NCI-H187 (cell line): ENCODE measurements at regions not wholly inside any gene's neighbourhood (a gene's known extent, or its start where the extent isn't known, plus 50 kb on each side); places are given as distances from the start of the nearest gene placed in this dataset.

Experiments
- DNase-seq, 2 experiments: peaks; one replicate each; lab custom pipeline; 2025; lab: John Stamatoyannopoulos, UW

- DNase-seq: no peak
Observed at GRCh38 chr13:29999492-30000369, 149.3 kb upstream of the UBL3 start.

DNA sequence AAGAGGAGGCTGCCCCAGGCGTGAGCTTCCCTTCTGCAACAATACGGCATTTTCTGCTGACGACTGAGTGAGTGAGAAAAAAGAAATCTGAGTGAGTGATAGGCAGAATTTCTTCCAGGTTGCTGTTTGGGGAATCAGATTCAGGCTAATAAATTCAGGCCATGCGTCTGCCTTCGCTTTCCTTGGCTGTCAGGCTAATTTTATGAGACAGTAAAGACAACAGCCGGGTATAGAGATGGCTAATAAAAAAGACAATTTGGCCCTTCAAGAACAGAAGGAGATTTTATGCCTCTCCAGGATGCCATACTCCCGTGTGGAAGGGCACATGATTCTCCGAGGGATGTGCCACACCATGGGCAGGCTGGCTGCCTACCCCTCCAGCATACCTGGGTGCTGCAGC is 145.9 kb upstream of the UBL3 start:
- no peak for DNase-seq

- no peak for DNase-seq
Observed at GRCh38 chr13:29994911-29995595, 144.6 kb upstream of the UBL3 start.

DNA sequence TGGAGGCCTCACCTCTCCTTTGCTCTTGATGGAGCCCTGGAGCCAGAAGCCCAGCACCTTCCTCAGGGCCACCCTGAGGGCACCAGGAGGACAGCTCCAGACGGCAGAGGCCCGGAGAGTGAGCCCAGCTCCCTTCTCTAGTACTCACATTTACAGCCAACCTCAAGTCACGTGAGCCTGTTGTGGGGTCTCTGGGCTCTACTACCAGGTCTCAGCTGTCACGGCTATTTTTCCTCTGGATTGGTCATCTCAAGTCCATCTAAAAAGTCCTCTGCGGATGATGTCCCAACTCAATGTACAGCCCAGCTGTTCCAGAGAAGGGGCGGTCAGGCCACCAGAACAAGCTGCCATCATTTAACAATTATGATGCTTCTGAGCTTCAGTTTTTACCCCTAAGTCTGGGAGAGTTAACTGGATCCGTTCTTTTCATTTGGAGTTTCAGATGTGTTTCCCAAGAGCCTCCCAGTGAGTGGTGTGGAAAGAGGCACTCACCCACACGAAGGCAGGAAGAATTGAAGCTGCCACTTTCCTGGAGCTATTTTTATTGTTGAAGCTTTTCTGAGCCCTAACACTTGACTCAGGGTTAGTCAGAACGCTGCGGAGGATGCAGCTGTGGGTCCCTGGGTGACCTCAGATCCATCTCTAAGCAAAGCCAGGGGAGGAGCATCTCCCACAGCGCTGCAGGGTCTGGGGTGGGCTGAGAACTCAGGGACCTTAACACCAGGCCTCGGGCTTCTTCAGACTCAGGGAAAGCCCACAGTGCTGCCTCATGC is 143.5 kb upstream of the UBL3 start:
- no peak for DNase-seq

GRCh38 chr13:29993196-29993595 is 142.8 kb upstream of the UBL3 start:
- no peak for DNase-seq

DNA sequence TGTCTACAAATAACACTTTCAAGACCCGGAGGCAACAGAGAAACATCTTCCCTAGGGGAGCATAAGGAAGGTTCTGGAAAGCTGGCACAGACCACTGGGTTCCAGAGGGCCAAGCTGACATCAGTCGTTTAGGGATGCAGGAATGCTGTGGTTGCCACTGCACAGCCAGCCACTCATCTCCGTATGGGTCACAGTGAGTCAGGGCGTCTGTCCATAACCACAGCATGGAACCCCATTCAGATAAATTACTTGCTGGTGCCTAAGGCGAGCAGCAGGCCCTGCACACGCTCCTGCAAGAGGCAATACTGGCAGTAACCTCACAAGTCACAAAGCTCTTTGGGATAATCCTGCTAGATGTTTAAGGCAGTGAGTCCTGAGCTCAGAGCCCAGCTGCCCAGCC is 140.9 kb upstream of the UBL3 start:
- DNase-seq: no peak

DNA sequence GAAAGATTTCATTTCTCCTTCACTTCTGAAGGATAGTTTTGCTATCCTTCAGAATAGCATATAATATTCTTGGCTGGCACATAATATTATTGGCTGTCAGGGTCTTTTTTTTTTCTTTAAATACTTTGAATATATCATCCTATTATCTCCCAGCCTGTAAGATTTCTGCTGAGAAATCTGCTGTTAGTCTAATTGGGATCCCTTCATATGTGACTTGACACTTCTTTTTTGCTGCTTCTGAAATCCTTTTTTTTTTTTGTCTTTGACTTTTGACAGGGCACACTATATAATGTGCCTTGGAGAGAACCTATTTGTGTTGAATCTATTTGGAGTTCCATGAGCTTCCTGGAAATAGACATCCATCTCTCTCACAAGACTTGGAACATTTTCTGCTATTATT is 136.9 kb upstream of the UBL3 start:
- DNase-seq: no peak

GRCh38 chr13:29980339-29980738 is 129.9 kb upstream of the UBL3 start:
- DNase-seq: no peak

DNA sequence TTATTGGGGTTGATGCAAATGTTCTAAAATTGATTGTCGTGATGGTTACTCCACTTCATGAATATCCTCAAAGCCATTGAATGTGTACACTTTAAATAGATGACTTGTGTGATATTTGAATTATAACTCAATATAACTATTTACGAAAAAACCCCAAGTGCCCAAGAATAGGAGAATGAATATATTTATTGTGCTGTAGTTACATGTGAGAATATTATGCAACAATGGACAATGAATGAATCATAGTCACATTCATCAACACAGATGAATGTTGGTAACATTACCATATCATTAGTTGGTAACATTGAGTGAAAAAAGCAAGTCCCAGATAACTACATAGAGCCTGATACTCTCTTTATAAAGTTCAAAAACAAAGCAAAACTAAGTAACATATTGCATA is 127.8 kb upstream of the UBL3 start:
- no peak for DNase-seq

DNA sequence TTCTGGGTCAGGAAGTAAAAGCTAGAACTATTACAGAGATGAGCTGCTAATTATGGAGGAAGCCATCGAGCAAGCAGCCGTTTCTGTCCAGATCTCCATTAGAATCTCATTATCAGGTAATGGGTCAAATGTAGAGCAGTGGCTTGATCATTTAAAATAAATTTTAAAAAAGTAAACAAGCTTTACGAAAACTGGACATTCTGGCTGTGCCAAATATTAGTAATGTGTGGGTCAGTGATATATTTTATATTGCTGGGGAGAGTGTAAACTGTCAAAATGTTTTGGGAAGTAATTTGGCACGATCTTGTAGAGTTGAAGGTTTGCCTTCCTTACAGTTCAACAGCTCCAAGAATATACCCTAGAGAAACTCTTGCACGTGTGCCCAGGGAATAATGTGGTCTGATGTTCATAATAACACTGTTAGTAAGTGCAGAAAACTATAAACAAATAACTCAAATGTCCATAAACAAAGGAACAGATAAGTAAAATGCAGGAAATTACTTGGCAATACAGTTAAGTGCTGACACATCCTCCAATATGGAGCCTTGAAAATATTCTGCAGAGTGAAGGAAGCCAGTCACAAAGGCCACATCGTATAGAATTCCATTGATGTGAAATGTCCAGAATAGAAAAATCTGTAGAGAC is 127.2 kb upstream of the UBL3 start:
- no peak for DNase-seq

DNA sequence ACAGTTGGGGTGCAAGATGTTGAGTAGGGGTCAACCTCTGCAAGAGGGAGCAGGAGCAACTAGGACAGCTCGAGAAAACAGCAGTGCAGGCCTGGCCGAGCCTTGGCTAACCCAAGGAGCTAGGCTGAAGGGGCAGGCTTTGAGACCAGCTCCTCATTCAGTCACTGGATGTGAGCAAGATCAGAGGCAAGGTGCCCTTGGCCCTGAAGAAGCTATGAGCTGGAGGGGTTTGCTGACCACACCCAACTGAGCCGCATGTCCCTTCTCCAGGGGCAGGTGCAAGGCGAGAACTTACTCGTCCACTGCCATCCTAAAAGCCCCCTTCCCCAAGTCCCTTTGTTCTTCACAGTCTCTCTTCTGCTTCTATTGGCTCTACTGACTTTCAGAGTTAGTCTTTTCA is 126.1 kb upstream of the UBL3 start:
- DNase-seq: no peak

- DNase-seq: no peak
Observed at GRCh38 chr13:29975283-29975682, 124.9 kb upstream of the UBL3 start.

- DNase-seq: no peak
Observed at GRCh38 chr13:29969286-29969685, 118.9 kb upstream of the UBL3 start.

DNA sequence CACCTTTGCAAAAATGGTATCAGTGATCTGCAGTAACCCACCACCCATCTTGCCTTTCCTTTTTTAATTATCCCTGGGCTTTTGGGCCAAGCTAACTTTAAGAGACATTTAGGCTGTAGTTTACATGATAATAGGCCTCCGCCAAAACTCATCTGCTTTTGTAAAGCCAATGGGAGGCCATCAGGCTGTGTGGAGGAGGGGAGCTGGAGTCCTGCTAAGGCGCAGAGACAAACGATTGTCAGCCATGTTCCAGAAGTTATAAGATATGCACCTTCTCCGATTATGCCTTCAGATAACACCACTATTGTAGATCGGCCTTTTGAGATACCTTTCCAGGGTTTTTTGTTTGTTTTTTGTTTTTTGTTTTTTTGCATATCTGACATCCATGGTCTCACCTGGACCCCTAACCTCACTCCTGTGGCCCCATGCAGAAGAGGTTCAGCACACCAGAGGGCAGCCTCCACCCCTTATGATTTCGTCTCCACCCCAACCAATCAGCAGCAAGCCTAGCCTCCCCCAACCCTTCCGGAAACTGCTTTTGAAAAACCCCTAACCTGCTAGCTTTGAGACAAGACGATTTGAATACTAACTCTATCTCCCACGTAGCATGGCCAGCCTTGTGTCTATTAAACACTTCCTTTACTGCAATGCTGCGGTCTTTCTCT is 113.9 kb upstream of the UBL3 start:
- no peak for DNase-seq

- no peak for DNase-seq
Observed at GRCh38 chr13:29963089-29963488, 112.7 kb upstream of the UBL3 start.

- no peak for DNase-seq
Observed at GRCh38 chr13:29961036-29961670, 110.7 kb upstream of the UBL3 start.

- DNase-seq: no peak
Observed at GRCh38 chr13:29959603-29960002, 109.2 kb upstream of the UBL3 start.

GRCh38 chr13:29959086-29959485 is 108.7 kb upstream of the UBL3 start:
- DNase-seq: no peak

DNA sequence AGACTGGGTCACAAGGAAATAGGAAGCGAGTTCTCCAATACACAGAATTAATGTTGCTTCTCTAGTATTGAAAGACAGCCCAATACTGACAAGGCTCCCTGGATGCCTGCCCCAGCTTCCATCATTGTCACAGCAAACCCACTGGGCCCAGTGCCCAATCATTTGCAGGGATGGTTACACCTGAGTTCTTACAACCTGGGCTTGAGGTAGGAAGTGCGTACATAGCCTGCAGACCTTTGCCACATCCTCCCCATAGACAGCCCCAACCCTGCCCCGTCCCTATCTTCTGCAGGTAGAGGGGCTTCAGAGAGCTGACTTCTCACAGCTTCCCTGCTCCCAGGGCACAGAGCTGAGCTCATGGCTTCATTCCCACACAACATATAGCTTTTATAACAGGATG is 108.1 kb upstream of the UBL3 start:
- no peak for DNase-seq

DNA sequence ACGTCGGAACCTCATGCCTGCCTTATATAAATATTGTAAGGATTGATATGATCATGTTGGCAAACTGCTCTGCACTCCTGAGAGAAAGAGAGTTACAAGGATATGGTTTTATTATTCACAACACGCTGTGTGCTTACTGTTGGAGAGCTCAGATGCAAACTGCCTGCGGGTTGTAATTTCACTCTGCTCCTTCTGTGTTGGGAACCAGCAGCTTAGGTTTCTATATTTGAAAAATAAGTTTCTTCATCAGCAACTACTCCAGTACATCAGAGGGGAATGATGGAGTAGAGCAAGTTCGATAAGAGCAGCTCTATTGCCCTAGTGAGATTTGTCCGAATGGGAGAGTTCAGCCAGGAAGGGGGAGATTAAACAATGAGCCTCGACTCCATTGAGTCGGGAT is 106.9 kb upstream of the UBL3 start:
- DNase-seq: no peak

DNA sequence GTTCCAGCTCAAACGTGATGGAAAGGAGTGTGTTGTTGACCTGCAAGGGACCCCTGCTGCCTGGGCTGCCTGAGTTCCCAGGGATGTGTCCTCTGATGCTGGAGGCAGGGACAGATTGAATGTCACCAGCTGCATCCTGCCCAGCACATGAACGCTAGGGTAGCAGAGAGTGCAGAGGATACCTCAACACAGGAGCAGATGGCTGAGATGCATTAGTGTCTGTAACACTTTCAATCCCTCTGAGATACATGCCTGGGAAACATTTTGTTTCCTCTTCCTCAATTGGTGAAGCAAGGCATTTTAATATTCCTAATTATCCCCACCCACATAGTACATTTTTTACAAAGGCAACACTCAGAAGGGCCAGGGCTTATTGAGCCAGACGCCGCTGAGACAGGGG is 106.4 kb upstream of the UBL3 start:
- DNase-seq: no peak
